Caki2 (cell line): ENCODE measurements at regions not wholly inside any gene's neighbourhood (a gene's known extent, or its start where the extent isn't known, plus 50 kb on each side); places are given as distances from the start of the nearest gene placed in this dataset.
A peak's percentile ranks its signal among the peaks of the same experiment; 100 is the strongest.

Experiments
- DNase-seq: peaks from one replicate; pipeline ENCODE4 v3.0.0-alpha.2; 2015; ENCODE audit warnings: low read depth
- in situ Hi-C: cut with HindIII; loops from 2 replicates; pipeline ENCODE4 v1.10.0; 2016; ENCODE audit warnings: low sequenced_read_pairs, low pct_unique_long_range_greater_than_20kb, mixed read lengths

- no peak for DNase-seq
- in situ Hi-C loops = no loop called here
These were observed 126.6 kb upstream of the KCNJ16 start for GRCh38 chr17:69948406-69948805.

GRCh38 chr17:69949496-69949895 is 125.5 kb upstream of the KCNJ16 start:
- in situ Hi-C loops = no loop called here
- DNase-seq = no peak

GRCh38 chr17:69949973-69950695 is 124.9 kb upstream of the KCNJ16 start:
- DNase-seq = no peak
- in situ Hi-C loops = no loop called here

GRCh38 chr17:69950701-69951418 is 124.2 kb upstream of the KCNJ16 start:
- DNase-seq = no peak
- in situ Hi-C loops = no loop called here

- no peak for DNase-seq
- in situ Hi-C loops = no loop called here
These were observed 120.6 kb upstream of the KCNJ16 start for GRCh38 chr17:69954241-69954925.

GRCh38 chr17:69958063-69958462 is 117.0 kb upstream of the KCNJ16 start:
- no peak for DNase-seq
- in situ Hi-C loops = no loop called here

- peak; percentile 40 for DNase-seq
- in situ Hi-C loops = no loop called here
These were observed 115.7 kb upstream of the KCNJ16 start for GRCh38 chr17:69959283-69959682.

GRCh38 chr17:69960755-69961154 is 114.3 kb upstream of the KCNJ16 start:
- no peak for DNase-seq
- in situ Hi-C loops = no loop called here

- in situ Hi-C loops = no loop called here
- no peak for DNase-seq
These were observed 113.4 kb upstream of the KCNJ16 start for GRCh38 chr17:69961501-69962145.

GRCh38 chr17:69962436-69962995 is 112.5 kb upstream of the KCNJ16 start:
- in situ Hi-C loops = no loop called here
- DNase-seq = no peak

- DNase-seq = peak; percentile 74
- in situ Hi-C loops = no loop called here
These were observed 107.1 kb upstream of the KCNJ16 start for GRCh38 chr17:69967910-69968411.

GRCh38 chr17:69969897-69970296 is 105.1 kb upstream of the KCNJ16 start:
- DNase-seq = no peak
- in situ Hi-C loops = no loop called here

- DNase-seq = no peak
- in situ Hi-C loops = no loop called here
These were observed 102.8 kb upstream of the KCNJ16 start for GRCh38 chr17:69972251-69972650.

- in situ Hi-C loops = no loop called here
- no peak for DNase-seq
These were observed 99.2 kb upstream of the KCNJ16 start for GRCh38 chr17:69975808-69976207.

- in situ Hi-C loops = no loop called here
- no peak for DNase-seq
These were observed 96.9 kb upstream of the KCNJ16 start for GRCh38 chr17:69978056-69978646.

GRCh38 chr17:69981441-69981840 is 93.6 kb upstream of the KCNJ16 start:
- in situ Hi-C loops = no loop called here
- DNase-seq = no peak

- DNase-seq = no peak
- in situ Hi-C loops = no loop called here
These were observed 79.5 kb upstream of the KCNJ16 start for GRCh38 chr17:69995476-69995875.

- in situ Hi-C loops = no loop called here
- peak; percentile 11 for DNase-seq
These were observed 77.7 kb upstream of the KCNJ16 start for GRCh38 chr17:69997332-69997731.
